HG03571 (cell line): ENCODE measurements at regions not wholly inside any gene's neighbourhood (a gene's known extent, or its start where the extent isn't known, plus 50 kb on each side); places are given as distances from the start of the nearest gene placed in this dataset.

Experiments
- ATAC-seq: cut with Tn5 transposase; IDR thresholded peaks from one replicate; pipeline ENCODE4 v1.9.1; 2021; ENCODE audit not compliant: unreplicated experiment

DNA sequence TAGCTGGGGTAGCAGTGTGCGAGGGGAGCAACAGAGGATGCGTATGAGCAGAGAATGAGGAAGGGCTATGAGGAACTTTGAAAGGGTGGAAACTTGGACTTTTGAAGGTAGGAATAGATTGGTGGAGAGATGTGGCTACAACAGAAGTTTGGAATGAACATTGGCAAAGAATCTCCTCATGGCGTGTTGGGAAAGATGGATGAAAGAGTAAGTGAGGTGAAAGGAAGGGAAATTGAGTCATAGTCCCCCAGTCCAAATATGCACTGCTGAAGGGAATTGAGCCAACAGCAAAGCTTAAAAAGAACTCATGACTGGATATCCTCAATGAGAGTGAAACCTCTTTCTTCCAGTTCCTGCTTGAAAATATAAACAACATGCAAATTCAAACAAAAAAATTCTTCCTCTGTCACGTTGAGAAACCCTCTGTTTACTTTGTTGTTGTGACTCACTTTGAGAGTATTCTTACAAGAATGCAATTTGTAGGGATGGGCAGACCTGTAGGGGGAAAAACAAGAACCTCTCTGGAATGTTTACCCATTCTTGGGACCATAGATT lies 313.2 kb upstream of the KCNJ16 start:
- ATAC-seq, result no peak

DNA sequence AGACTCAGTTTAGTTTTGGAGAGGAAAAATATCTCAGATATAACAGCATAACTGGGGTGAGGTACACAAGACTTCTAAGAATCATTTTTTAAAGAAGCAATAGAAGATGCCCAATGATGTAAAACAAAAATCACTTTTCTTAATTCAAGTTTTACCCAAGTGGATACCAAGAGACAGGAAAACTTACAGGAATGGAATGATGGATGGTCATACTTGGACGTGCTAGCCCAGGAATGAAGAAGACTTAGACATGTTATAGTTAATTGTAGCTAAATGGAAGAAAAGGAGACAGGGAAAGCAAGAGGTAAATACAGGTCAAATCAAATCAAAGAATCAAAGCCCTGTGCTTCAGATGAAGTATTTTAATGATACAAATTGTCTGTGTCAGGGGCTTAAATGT lies 312.7 kb upstream of the KCNJ16 start:
- ATAC-seq, result no peak

DNA sequence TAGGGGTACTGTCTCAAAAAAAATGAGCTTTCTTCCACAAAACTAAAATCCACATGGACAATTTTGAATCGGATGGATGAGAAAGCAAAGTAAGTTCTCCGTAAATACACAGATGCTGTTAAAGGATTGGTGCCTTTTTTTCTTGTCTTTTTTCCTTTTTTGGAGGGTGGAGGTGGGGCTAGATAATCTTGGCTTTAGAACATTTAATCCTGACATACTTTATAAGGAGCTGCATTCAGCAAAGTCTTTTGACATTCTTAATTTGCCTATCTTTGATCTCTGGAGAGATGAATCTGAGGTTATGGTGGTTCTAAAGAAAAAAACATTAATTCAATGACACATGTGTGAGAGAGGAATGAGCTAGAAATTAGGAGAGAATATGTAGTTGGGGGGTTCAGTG lies 312.3 kb upstream of the KCNJ16 start:
- no peak for ATAC-seq

DNA sequence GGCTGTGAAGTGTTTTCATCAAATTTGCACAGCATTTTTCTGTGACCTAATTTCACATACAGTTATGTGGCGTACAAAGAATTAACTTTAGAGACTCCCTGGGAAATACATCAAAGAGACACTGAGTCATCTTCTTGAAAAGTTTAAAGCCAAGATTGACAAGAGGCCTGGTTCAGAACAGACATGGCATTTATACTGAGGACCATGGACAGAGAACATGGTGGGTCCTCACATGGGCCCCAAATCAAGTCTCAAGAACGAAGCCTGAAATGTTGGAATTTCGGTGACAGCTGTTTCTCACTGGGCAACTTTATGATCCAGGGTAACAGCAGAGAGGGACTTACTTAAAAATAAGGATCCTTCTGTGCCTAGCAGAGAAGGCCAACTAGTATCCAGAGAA lies 311.5 kb upstream of the KCNJ16 start:
- no peak for ATAC-seq

GRCh38 chr17:69764146-69764545 lies 310.9 kb upstream of the KCNJ16 start:
- ATAC-seq, result no peak

- ATAC-seq, result no peak
These were observed 306.0 kb upstream of the KCNJ16 start for GRCh38 chr17:69769050-69769449.

- no peak for ATAC-seq
These were observed 301.9 kb upstream of the KCNJ16 start for GRCh38 chr17:69773081-69773480.

GRCh38 chr17:69779378-69780214 lies 295.4 kb upstream of the KCNJ16 start:
- no peak for ATAC-seq

DNA sequence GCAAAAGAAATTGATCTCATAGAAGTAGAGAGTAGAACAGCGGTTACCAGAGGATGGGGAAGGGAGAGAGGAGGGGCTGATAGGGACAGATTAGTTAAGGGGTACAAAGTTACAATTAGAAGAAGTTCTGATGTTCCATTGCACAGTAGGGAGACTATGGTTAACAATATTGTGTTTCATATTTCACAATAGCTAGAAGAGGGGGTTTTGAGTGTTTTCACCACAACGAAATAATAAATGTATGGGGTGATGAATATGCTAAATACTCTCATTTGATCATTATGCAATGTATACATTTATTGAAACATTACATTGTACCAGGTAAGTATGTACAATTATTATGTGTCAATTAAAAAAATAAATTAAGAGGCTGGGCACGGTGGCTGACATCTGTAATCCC lies 291.2 kb upstream of the KCNJ16 start:
- no peak for ATAC-seq

GRCh38 chr17:69788957-69789356 lies 286.1 kb upstream of the KCNJ16 start:
- no peak for ATAC-seq

DNA sequence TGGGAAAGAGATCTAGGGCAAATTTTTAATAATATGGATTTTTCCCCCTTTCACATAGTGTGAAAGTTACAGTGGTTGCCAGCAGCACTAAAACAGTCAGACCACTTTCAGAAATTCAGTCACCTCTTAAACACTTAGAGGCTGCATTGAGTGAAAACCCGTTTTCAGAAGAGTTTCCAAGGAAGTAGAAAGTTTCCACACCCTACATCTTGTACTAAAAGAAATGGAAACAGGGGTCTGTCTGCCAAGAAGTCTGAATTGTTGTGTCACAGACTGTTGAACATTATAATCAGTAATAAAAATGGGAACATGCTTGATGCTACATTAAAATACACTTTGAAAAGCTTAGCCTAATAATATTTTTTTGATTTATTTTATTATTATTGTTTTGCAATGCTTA lies 278.9 kb upstream of the KCNJ16 start:
- no peak for ATAC-seq

DNA sequence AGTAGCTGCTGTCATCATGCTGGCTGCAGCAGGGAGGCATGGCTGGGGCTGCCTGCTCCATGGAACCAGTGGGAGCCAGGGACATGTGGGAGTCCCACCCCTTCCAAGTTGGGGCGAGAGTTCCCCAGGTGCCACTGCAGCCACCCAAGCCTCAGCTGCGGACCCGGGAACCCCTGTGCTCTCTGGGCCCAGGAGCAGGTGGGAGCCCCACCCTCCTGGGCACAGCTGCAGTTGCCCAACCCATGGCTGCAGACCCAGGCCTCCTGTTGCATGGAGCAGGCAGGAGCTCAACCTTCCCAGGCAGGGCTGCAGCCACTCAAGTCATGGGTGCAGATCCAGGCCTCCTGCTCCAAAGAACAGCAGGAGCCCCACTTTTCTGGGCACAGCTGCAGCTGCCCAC lies 274.2 kb upstream of the KCNJ16 start:
- ATAC-seq, result no peak

DNA sequence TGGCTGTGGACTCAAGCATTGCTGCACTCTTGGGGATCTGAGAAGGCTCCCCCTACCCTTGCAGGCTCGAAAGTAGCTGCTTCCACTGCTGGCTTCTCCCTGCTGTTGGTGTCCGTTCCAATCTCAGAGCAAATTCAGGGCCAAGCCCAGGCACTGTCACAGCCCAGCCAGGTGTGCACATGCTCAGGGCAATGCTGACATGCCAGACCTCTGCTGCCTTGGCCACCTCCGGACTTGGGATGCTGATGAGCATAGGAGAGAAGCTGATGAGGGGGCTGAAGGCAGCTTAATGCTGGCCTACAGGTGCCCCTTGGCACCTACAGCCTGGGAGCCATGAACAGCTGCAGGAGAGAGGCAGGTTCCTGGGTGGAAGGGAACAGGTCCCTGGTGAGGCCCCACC lies 273.7 kb upstream of the KCNJ16 start:
- ATAC-seq, result no peak

GRCh38 chr17:69802045-69802740 lies 272.8 kb upstream of the KCNJ16 start:
- ATAC-seq, result no peak

DNA sequence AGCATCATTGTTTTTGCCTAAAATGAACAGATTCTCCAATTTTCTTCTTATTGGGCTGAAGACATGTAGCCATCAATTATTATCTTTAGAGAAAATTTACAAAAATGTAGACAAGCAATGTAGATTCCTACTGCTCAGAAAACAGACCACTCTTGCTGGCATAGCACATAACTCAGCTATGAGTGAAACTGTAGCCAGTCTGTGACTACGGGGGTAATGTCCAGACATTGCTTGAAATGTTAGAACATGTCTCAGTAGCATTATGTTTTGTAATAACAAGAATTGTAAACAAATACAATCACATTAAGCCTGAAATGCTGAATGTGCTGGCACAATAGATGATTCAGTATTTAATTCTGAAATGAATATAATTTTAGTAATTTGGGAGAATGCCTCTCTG lies 265.7 kb upstream of the KCNJ16 start:
- ATAC-seq, result no peak

DNA sequence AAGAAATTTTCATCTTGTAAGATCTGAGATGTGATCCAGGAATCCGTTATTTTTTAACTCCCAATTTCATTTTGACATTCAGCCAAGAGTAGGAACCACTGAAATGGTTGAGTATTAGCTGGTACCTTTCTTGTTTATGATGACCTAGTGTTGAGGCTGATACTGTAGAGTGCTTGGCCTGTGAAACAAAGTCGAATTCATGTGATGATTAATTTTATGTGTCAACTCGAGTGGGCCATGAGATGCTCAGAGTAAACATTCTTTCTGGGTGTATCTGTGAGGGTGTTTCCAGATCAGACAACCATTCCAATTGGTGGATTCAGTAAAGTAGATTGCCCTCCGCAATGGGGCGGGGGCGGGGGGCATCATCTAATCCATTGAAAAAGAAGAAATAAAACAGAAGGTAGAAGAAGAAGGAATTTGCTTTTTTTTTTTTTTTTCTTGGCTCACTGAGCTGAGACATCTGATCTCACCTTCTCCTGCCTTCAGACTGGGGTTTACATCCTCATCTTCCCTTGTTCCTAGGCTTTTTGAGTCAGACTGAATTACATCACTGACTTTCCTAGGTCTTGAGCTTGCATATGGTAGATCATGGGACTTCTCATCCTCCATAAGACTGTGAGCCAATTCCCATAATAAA lies 264.6 kb upstream of the KCNJ16 start:
- ATAC-seq, result no peak

DNA sequence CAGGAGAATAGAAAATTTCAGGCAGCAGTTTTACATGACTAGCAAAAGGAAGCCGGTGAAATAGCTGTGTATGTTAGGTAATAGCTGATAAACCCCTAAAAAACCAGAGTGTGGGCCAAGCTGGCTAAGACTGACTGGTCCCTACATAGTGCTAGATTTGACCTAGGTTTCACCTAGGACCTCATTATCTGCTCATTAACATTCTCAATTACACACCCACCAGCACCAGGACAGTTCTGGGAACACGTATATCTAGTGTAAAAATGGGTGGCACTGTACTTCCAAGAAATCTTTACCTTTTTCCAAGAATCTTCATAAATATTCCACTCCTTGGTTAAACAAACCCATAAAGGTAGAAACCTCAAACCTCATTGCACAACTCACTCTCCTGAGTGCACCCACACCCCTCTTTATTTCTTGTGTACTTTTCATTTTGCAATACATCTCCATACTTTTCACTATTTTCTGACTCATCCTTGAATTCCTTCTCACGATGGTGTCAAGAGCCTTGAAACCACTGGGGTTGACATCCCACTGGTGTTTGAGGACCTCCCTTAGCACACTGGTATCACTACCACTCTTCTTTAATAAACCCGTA lies 262.7 kb upstream of the KCNJ16 start:
- no peak for ATAC-seq

DNA sequence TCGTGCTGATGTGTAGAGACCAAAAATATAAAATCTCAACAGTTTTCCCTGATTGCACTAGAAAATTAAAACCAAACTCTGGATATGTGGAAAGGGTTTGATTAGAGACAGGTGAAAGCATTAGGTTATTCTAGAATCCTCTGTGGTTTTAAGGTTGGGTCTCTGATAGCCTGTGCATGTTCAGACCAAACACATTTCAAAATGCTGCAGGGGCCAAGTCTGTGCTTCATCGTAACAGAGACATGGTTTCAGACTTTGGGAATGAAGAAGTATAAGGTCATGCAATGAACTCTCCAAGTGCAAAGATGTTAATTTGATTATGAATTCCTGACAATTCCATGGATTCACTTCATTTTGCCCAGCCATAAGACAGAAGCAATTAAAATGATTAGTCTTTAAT lies 261.0 kb upstream of the KCNJ16 start:
- ATAC-seq, result no peak

DNA sequence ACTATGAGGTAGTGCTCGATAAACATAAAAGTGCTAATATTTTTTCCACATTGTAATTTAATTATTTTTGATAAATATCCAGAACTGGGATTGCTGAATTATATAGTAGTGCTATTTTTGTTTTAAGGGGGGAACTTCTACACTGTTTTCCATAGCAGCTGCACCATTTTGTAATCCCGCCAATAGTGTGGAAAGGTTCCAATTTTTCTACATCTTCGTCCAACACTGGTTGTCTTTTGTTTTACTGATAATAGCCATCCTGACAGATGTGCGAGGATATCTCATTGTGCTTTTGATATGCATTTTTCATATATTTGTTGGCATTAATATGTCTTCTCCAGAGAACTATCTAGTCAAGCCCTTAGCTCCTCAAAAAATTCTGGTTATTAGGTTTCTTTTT lies 259.6 kb upstream of the KCNJ16 start:
- ATAC-seq, result no peak

- ATAC-seq, result no peak
These were observed 256.6 kb upstream of the KCNJ16 start for GRCh38 chr17:69818467-69818866.

DNA sequence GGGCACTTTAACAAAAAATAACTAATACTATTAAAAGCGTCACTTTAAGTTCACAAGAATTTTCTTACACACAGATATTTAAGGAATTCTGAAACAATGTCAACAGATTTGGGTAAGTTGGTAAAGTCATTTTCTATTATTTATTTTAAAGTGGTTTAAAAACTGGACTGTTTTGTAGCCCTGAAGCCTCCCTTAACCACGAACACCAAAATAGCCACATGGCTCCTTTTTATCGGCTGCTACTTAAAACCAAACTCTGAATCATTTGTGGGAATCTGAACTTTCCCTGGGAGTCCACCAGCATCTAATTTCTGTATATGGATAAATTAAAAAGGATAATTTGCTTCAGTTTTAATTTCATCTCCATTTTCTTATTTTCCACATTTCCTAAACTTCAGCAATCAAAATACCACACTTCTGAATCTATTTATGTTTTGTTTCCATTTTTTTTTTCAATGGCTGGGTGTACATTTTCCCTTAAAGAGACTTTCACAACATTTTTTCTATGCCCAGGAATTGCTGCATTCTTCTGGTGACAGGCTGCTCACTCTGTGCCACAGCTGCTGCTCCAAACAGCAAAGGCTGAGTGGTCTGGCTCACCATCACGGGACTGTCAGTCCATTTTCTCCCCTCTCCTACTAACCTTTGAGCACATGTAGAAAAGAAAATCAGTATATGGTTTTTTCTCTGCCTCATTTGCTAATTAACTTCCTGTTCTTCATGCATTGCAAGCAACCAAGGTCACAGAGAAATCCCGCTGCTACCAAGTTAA lies 255.5 kb upstream of the KCNJ16 start:
- no peak for ATAC-seq
